ENCODE measurements at regions not wholly inside any gene's neighbourhood (a gene's known extent, or its start where the extent isn't known, plus 50 kb on each side); places are given as distances from the start of the nearest gene placed in this dataset.

DNA sequence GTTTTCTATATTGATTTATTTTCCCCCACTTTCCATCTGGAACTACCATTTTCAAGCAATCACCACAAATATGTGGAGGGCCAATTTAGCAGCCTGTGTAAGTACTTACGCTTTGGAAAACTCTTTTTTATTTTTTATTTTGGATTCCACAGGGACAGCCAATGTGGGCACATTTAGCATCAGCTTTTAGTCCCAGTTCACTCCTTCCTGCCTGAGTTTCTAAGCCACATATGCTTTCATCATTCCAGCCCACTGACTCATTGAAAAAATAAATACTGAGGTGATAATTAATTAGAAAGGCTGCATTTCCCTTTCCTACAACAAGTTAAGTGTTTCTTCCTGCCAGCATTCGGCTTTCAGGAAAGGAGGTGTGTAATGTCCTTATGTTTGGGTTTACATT is 76.8 kb downstream of the TMEM167A start:
- TF ChIP-seq POLR2AphosphoS5 (IDR thresholded peaks at IDR 0.05; ENCODE audit: control insufficient read depth, insufficient read depth, low read depth, low read length) (no peak), POLR2A (conservative IDR thresholded peaks at IDR 0.05) (no peak), BACH1 (tag; IDR thresholded peaks at IDR 0.05) (no peak), CBX3 (IDR thresholded peaks at IDR 0.05; ENCODE audit: borderline replicate concordance in 1 of 2, low read length in 2 of 2) (no peak), ZNF274 (IDR thresholded peaks at IDR 0.05; ENCODE audit: borderline replicate concordance, low read depth, low read length) (no peak)
- TF ChIP-seq, protein P1, sequence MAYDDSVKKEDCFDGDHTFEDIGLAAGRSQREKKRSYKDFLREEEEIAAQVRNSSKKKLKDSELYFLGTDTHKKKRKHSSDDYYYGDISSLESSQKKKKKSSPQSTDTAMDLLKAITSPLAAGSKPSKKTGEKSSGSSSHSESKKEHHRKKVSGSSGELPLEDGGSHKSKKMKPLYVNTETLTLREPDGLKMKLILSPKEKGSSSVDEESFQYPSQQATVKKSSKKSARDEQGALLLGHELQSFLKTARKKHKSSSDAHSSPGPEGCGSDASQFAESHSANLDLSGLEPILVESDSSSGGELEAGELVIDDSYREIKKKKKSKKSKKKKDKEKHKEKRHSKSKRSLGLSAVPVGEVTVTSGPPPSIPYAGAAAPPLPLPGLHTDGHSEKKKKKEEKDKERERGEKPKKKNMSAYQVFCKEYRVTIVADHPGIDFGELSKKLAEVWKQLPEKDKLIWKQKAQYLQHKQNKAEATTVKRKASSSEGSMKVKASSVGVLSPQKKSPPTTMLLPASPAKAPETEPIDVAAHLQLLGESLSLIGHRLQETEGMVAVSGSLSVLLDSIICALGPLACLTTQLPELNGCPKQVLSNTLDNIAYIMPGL (CRISPR knock-in tag; IDR thresholded peaks at IDR 0.05), result no peak
